ENCODE measurements at regions not wholly inside any gene's neighbourhood (a gene's known extent, or its start where the extent isn't known, plus 50 kb on each side); places are given as distances from the start of the nearest gene placed in this dataset.
A peak's percentile ranks its signal among the peaks of the same experiment; 100 is the strongest.
"Not testable (repeated sequence)": the region's sequence is repeated elsewhere in the genome, so short reads cannot be mapped to it uniquely, and the experiment has no call there.

DNA sequence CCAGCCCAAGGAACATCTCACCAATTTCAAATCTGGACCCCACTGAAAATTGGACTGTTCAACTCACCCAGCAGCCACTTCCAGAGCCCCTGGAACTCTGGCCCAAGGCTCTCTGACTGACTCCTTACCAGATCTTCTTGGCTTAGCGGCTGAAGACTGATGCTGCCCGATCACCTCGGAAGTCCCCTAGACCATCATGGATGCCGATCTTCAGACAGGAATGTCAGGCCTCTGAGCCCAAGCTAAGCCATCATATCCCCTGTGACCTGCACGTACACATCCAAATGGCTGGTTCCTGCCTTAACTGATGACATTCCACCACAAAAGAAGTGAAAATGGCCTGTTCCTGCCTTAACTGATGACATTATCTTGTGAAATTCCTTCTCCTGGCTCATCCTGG is 56.0 kb upstream of the RBM19 start:
- not testable (repeated sequence) for DNase-seq (ENCODE audit: low spot score)

DNA sequence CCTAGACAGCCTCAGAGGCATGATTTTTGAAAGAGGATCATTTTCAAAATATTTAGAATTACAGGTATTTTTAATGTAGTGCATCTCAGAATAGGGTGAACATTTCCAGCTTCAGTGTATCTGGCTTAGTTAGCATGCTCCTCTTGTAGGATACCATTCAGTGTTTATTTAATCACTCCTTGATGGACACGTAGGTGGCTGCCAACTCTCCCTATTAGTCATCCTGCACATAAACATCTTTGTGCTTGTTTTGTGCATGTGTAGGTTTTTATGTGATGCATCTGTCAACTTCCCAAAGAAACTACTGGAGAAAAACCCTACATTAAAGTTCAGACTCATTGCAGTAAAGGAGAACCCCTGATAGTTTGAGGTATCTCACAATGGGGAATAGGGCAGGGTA is 52.5 kb upstream of the RBM19 start:
- DNase-seq (ENCODE audit: low spot score), result peak; percentile 3

Measured in HT-29 (cell line).